HepG2 (cell line): ENCODE measurements at regions not wholly inside any gene's neighbourhood (a gene's known extent, or its start where the extent isn't known, plus 50 kb on each side); places are given as distances from the start of the nearest gene placed in this dataset.

ENCODE experiments used
- ATAC-seq: fragments of 200-7000 bp; cut with Tn5 transposase; 3 replicates; pipeline ENCODE4 v1.9.1; 2020; ENCODE audit warnings: mild to moderate bottlenecking, moderate library complexity
- BruUV-seq: library from RNA; stranded (reverse); fragments of 400-500 nt; replicated peaks from 2 replicates; lab custom pipeline; 2021; lab: Mats Ljungman, UMichigan
- CTCF ChIA-PET: fragments of 300-600 bp; formaldehyde crosslinking; extraction: SDS; loops from one replicate; lab custom pipeline; 2021; ENCODE audit warnings: low total read pairs, inconsistent platforms, low intra/inter-chr PET ratio; lab: Yijun Ruan, JAX
- POLR2A ChIA-PET: fragments of 350-600 bp; sonication (Branson Sonifier 250); formaldehyde crosslinking; loops from one replicate; lab custom pipeline; 2020; ENCODE audit warnings: antibody characterized with exemption, inconsistent platforms; lab: Yijun Ruan, JAX
- DNase-seq: peaks from one replicate; pipeline ENCODE4 v3.0.0-alpha.2; 2015; ENCODE audit warnings: low spot score
- FAIRE-seq: peaks from 3 replicates; lab custom pipeline; 2011; peaks lifted over from hg19 to GRCh38; lab: Jason Lieb, UNC
- H2AFZ ChIP-seq: one replicate; pipeline ENCODE4 v1.6.1; 2011; ENCODE audit warnings: low read length, inconsistent platforms
- H3K27ac ChIP-seq: fragments of 300-600 bp; 3 replicates; pipeline ENCODE4 v1.8.0; 2011; ENCODE audit warnings: mixed run types, mild to moderate bottlenecking, mixed read lengths, low read length, inconsistent platforms; ENCODE audit not compliant: insufficient read depth; ENCODE audit errors: extremely low read length
- H3K27me3 ChIP-seq, 2 experiments: fragments of 200-600 bp in 1 of 2; 2 replicates in 1 of 2; 3 replicates in 1 of 2; pipeline versions ENCODE4 v1.6.0 to v1.8.0; 2011; ENCODE audit warnings: low read length in 2 of 2, mild to moderate bottlenecking in 2 of 2, moderate library complexity in 2 of 2, inconsistent platforms in 1 of 2; ENCODE audit not compliant: insufficient read depth in 2 of 2, control insufficient read depth in 1 of 2
- H3K36me3 ChIP-seq, 2 experiments: fragments of 200-600 bp in 1 of 2; replicated peaks in 1 of 2; 2 replicates in 1 of 2; 3 replicates in 1 of 2; pipeline versions ENCODE4 v1.5.1 to v1.8.0; 2011; ENCODE audit warnings: low read length in 2 of 2, inconsistent platforms in 1 of 2; ENCODE audit not compliant: insufficient read depth in 2 of 2, control insufficient read depth in 1 of 2
- H3K4me1 ChIP-seq: 2 replicates; pipeline ENCODE4 v1.5.1; 2012; ENCODE audit warnings: low read length, inconsistent platforms; ENCODE audit not compliant: insufficient read depth
- H3K4me2 ChIP-seq: 2 replicates; pipeline ENCODE4 v1.6.0; 2011; ENCODE audit warnings: low read depth, low read length, inconsistent platforms
- H3K4me3 ChIP-seq, 3 experiments: fragments of 200-600 bp in 1 of 3; sonication (generic), shearing (Covaris generic) in 1 of 3; replicated peaks in 1 of 3; 2 replicates each; pipeline ENCODE4 v1.5.1; 2011 to 2016; ENCODE audit warnings: low read length in 3 of 3, inconsistent platforms in 2 of 3, low read depth in 2 of 3, mild to moderate bottlenecking in 2 of 3, control low read depth in 1 of 3, mixed read lengths in 1 of 3; ENCODE audit not compliant: insufficient read depth in 1 of 3
- H3K79me2 ChIP-seq: one replicate; pipeline ENCODE4 v1.6.1; 2011; ENCODE audit warnings: low read length, inconsistent platforms; ENCODE audit not compliant: insufficient read depth
- H3K9ac ChIP-seq: 2 replicates; pipeline ENCODE4 v1.6.0; 2011; ENCODE audit warnings: mild to moderate bottlenecking, low read depth, low read length, inconsistent platforms; ENCODE audit not compliant: insufficient read depth
- H3K9me3 ChIP-seq: 2 replicates; pipeline ENCODE4 v1.5.1; 2012; ENCODE audit warnings: mild to moderate bottlenecking, low read length
- H4K20me1 ChIP-seq: 2 replicates; pipeline ENCODE4 v1.6.0; 2011; ENCODE audit warnings: inconsistent platforms, mild to moderate bottlenecking, low read length, moderate library complexity; ENCODE audit not compliant: insufficient read depth
- AKNA ChIP-seq: sonication (generic); formaldehyde crosslinking; IDR thresholded peaks from 2 replicates; pipeline ENCODE4 v1.4.0; 2020; ENCODE audit warnings: missing genetic modification reagents, borderline replicate concordance
- ARNT2 ChIP-seq: sonication (generic); formaldehyde crosslinking; IDR thresholded peaks from 2 replicates; pipeline ENCODE4 v1.8.0; 2022; ENCODE audit warnings: mild to moderate bottlenecking, low read depth, missing genetic modification reagents, moderate library complexity
- ATAD3A ChIP-seq: sonication (generic); formaldehyde crosslinking; IDR thresholded peaks from 2 replicates; pipeline ENCODE4 v1.4.0; 2020; ENCODE audit warnings: missing genetic modification reagents
- ATRX ChIP-seq: sonication (generic); formaldehyde crosslinking; IDR thresholded peaks from 2 replicates; pipeline ENCODE4 v1.4.0; 2020; ENCODE audit warnings: missing genetic modification reagents, borderline replicate concordance
- CBFB ChIP-seq: sonication (generic); formaldehyde crosslinking; IDR thresholded peaks from 2 replicates; pipeline ENCODE4 v1.4.0; 2020; ENCODE audit warnings: missing genetic modification reagents
- DPF2 ChIP-seq: sonication (generic); formaldehyde crosslinking; IDR thresholded peaks from 2 replicates; pipeline ENCODE4 v1.4.0; 2020; ENCODE audit warnings: mild to moderate bottlenecking, low read depth, missing genetic modification reagents, borderline replicate concordance
- ZBTB33 ChIP-seq: sonication (generic); formaldehyde crosslinking; IDR thresholded peaks from 2 replicates; pipeline ENCODE4 v1.4.0; 2020; ENCODE audit warnings: missing genetic modification reagents
- ZNF10 ChIP-seq: sonication (generic); formaldehyde crosslinking; IDR thresholded peaks from 2 replicates; pipeline ENCODE4 v1.4.0; 2020; ENCODE audit warnings: mild to moderate bottlenecking, low read depth, missing genetic modification reagents, borderline replicate concordance
- ZNF296 ChIP-seq: sonication (generic); formaldehyde crosslinking; conservative IDR thresholded peaks from 2 replicates; pipeline ENCODE4 v1.5.0; 2020; ENCODE audit warnings: mild to moderate bottlenecking, missing genetic modification reagents
- in situ Hi-C: cut with HindIII; loops from 2 replicates; pipeline ENCODE4 v1.10.0; 2017; ENCODE audit warnings: low pct_unique_long_range_greater_than_20kb; ENCODE audit not compliant: extremely low pct_ligation_motif_present
- intact Hi-C: fragments of 100-400 bp; cut with micrococcal nuclease; formaldehyde crosslinking; loops from one replicate; pipeline ENCODE4 v1.10.0; 2022; ENCODE audit not compliant: unreplicated experiment

- no peaks in the 10 kb centered on the region for H3K36me3 ChIP-seq
- H3K4me1 ChIP-seq, result no peaks in the 10 kb centered on the region
- H3K27ac ChIP-seq, result no peak overlapping the region
- intact Hi-C loops (no loop called here), in situ Hi-C loops (no loop called here)
- DNase-seq (no peak), ATAC-seq (no peak), FAIRE-seq (no peak)
- no peak overlapping the region for H3K4me3 ChIP-seq
- H3K9me3 ChIP-seq, result peaks cover 77% of the 10 kb centered on the region
- POLR2A ChIA-PET, result no interaction called here
- H3K79me2 ChIP-seq, result no peaks in the 10 kb centered on the region
- CTCF ChIA-PET, result no interaction called here
- no peaks in the 10 kb centered on the region for H4K20me1 ChIP-seq
- BruUV-seq, result no TSS peak
- no peak overlapping the region for H3K9ac ChIP-seq
- no peaks in the 10 kb centered on the region for H3K27me3 ChIP-seq
- H3K4me2 ChIP-seq, result no peak overlapping the region
- TF ChIP-seq ATAD3A (CRISPR knock-in tag) (no peak), ARNT2 (CRISPR knock-in tag) (no peak), DPF2 (CRISPR knock-in tag) (no peak), AKNA (CRISPR knock-in tag) (no peak), ZNF296 (CRISPR knock-in tag) (no peak), ATRX (no peak), CBFB (CRISPR knock-in tag) (no peak), ZBTB33 (CRISPR knock-in tag) (no peak), ZNF10 (CRISPR knock-in tag) (no peak)
- no peak overlapping the region for H2AFZ ChIP-seq
These were observed 586.3 kb downstream of the LRRIQ3 start for GRCh38 chr1:73611681-73612080.
